HG03135 (cell line): ENCODE measurements at regions not wholly inside any gene's neighbourhood (a gene's known extent, or its start where the extent isn't known, plus 50 kb on each side); places are given as distances from the start of the nearest gene placed in this dataset.

Experiments used
- ATAC-seq: cut with Tn5 transposase; IDR thresholded peaks from one replicate; pipeline ENCODE4 v1.9.1; 2021; ENCODE audit warnings: mild to moderate bottlenecking, moderate library complexity; ENCODE audit not compliant: unreplicated experiment

DNA sequence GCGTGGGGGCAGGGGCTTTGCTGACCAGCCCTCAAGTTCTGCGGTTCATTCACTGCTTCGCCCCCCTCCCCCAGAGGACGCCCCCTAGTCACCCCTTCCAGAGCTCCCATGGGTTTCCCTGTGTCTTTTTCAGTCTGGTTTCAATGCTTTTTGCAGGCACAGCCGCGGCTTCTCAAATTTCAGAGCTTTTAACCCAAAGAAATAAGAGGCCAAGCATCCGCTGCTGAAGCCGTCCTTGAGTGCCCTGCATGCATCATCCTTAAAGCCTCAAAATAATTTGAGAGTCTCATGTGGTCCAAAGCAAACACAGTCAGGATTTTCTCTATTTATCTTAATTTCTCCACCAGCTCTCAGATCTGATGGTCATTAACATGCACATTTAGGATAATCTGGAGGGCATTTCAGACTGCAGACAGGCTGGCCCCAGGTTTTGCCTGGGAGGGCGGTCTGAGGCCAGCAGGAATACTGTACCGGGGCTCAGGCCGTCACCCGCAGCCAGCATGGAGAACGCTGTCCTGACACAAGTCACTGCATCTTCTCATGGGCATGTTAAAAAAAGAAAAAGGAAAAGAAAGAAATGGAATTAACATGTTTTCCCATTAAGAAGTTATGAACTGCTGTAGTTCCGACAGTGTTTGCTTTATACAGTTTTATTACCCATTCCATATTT is 420.8 kb upstream of the IRX4 start:
- ATAC-seq, result no peak

DNA sequence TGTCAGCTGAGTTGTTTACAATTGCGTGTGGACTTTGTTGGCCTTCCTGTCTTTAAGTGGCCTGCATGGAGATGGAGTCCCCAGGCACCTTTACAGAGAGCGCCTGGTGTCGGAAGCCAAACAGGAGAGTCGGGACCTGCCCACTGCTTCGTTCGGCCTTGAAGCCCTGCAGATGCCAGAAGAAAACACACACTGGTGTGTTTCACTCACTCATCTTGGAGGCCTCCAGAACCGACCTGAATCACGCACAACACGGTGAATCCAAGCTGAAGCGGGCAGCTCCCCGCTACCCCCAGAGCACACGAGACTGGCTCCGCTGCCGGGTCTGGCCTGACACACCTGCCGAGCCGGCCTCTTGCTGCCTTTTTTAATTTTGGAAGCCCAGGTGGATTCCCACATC is 419.4 kb upstream of the IRX4 start:
- ATAC-seq, result no peak

- no peak for ATAC-seq
These were observed 418.3 kb upstream of the IRX4 start for GRCh38 chr5:2300861-2301574.

DNA sequence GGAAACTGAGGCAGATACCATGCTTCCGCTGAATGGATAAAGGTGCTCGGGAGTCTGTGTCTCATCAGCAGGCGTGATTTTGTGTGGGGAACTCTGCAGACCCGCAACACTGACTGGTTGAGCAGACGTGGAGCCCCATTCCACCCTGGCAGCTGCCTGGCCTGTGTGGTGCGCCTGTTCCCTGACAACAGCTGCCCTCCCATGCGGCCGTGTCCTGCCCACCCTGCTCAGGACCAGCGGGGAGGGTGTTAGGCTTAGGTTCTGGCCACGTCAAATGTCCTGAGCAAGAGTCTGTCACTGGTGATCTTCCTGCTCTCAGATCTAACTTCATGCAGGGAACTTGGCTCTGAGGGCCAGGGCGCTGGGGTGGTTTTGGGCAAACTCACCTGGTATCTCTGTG is 417.7 kb upstream of the IRX4 start:
- ATAC-seq, result no peak

DNA sequence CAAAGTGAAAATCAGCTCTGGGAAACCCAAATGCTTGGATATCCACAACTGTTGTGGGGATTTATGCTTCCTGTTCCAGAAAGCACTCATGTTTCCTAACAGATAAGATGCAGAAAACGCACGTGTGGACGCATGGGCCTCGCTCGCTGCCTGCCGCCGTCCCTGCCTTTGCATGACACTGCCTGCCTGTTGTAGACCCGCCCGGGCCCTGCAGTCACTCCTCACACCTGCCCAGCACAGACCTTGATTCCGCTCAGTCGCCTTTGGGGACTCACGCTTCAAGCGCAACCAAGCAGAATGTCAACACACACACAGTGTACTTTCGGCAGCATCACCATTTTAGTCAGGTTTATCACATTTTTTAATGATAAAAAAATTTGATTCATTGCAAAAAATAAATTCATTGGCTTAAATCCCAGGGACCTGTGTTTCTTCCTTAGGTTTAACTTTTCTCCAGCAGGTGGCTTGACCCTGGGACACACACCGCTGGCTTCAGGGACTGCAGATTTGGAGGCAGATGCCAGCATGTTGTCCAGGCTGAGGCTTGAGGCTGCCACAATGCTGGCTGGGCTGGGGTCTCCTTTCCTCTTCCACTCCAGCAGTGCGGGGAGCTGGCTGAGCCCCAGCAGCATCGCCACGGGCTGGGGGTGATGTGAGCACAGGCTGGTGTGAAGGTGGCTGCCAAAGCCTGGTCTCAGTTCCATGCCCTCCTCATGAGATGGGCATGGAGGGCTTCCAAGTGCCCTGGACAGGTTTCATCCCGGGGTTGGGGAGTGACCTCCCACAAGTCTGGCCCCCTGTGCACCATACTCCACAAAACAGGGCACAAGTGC is 416.9 kb upstream of the IRX4 start:
- no peak for ATAC-seq

GRCh38 chr5:2298781-2299180 is 416.1 kb upstream of the IRX4 start:
- no peak for ATAC-seq

- ATAC-seq, result no peak
These were observed 415.3 kb upstream of the IRX4 start for GRCh38 chr5:2297991-2298390.

DNA sequence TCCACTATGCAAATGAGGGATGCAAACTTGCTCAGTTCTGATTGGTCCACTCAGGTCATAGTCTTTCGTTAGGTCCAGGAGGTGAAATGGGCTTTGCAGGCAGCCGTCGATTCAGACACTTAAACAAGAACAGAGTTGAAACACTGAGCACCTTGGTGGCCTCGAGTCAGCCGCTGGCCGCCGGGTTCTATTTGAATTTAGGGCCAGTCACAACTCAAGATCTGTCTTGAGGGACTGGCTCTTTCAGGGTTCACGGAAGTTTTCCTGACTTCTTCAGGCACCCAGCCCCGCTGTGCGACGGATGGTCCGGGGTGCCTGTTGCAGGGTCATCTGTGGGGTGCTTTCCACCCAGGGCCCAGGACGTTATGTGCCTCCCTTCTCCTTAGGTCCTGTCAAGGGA is 412.8 kb upstream of the IRX4 start:
- ATAC-seq, result no peak

- no peak for ATAC-seq
These were observed 411.2 kb upstream of the IRX4 start for GRCh38 chr5:2293906-2294305.

GRCh38 chr5:2291146-2291840 is 408.6 kb upstream of the IRX4 start:
- ATAC-seq, result no peak

DNA sequence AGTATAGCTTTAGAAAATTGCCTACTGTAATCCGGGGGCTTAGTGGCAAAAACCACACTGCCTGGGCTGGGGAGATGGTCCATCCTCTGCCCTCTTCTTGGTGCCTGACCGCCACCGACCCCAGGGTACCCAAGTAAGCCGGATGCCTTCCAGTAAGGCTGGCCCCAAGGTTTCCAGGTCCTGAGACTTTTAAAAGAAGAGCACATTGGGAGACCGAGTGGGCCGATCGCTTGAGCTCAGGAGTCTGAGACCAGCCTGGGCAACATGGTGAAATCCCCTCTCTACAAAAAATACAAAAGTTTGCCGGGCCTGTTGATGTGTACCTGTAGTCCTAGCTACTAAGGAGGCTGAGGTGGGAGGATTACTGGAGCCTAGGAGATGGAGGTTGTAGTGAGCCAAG is 406.7 kb upstream of the IRX4 start:
- no peak for ATAC-seq

DNA sequence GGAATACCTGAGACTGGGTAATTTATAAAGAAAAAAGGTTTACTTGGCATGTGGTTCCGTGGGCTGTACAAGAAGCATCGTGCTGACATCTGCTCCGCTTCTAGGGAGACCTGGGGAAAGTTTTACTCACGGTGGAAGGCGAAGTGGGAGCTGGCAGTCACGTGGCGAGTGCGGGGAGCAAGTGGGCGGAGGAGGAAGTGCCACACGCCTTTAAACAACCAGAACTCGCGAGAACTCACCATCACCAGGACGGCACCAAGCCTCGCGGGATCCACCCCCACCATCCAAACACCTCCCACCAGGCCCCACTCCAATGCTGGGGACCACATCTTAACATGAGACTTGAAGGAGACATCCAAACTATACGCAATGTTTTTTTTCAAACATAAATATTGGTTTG is 406.2 kb upstream of the IRX4 start:
- ATAC-seq, result no peak

GRCh38 chr5:2288466-2288865 is 405.7 kb upstream of the IRX4 start:
- ATAC-seq, result no peak

- ATAC-seq, result no peak
These were observed 403.5 kb upstream of the IRX4 start for GRCh38 chr5:2286250-2286649.

DNA sequence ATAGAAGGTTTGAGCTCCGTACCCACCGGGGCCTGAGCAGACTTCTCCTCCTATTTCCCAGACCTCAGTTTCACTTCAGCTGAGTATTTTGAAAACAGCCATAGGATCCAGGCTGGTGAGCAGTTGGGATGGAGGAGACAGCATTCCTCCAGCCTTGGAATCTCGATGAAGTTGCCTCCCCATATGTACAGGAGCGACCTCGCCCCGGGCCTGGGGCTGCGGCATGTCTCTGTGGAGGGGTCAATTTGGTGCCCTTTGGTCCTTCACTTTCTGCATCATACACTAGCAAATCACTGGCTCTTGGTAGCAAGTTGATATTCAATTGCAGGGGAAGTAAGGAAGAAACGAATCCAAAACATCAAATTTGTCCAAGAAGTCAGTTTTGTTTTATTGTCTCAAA is 402.0 kb upstream of the IRX4 start:
- ATAC-seq, result no peak

DNA sequence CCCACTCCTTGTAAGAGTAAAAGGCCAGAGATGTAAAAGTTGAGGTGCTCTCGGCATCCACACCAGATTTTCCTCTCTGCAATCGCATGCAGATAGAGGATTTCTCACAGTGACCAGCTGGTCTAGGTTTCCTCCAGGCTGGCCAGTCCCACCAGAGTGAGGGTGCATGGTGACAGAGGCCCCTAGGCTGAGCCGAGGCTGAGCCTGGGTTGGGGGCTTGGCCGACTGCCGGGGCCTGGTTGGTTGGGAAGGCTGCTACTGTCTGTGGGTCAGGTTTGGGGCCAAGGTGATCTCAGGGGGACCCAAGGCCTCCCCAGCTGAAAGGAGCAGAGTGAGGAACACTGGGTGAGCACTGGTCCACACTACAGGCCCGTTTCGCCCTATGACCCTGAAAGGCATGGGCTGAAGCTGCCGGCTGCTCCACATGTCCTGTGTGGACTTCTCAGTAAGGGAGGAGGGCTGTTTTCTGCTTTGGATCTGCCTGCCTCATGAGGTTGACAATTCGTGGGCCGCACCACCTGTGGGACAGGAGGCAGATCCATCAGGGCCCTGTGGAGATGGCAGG is 400.8 kb upstream of the IRX4 start:
- ATAC-seq, result no peak

DNA sequence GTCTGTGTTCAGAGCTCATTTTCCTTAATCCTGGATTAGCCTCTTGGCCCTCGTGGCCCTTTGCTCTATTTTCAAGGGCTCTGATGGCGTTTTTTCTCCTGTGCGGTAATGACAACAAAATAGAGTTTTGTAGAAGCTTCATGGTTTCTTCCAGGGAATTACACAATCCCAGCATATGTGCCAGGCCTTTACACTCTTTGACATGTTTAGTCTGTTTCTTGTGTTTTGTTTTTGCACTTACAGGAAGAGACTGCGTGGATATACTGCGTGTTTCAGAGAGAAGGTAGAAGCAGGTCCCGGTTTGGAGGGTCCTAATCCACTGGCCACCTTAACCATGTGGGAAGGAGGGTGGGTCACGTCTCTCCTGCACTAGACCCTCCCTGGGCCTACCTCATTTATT is 400.2 kb upstream of the IRX4 start:
- no peak for ATAC-seq

DNA sequence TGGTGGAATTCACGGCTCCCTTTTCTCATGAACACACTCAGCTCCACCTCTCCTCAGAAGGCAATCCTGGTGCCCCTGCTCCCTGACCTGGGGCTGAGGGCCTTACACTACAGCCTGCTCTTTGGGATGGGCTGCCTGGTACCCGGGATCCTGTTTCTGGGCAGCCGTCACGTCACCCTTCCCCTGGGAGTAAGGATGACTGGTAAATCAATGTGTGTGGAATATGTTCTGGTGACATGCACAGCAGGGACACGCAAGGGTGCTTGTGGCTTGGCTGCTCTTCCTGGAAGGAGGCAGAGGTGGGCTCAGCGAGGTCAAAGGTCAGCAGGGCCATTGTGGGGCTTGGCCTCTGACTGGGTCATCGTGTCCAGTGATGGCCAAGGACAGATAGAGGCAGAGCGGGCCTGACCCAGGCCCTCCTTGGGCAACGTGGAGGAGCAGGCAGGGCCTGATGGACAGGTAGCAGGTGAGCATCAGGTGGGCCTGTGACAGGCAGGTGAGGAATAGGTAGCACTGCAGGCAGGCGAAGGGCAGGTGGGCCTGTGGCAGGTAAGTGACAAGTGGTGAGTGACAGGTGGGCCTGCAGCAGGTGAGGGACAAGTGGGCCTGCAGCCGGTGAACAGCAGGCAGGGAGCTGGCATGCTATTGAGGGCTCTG is 399.4 kb upstream of the IRX4 start:
- no peak for ATAC-seq

DNA sequence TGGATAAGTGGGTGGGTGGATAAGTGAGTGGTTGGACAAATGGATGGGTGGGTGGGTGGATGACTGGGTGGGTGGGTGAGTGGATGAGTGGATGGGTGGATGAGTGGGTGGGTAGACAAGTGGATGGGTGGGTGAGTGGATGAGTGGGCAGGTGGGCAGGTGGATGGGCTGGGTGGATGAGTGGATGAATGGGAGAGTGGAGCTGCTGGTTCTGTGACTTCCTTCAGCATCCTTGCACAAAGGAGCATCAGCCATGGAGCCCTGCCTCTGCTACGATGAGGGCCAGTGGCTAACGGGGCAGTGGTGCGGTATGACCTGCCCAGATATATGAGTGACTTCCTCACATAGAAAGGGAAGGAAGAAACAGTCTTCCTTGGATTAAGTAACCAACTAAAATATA is 398.7 kb upstream of the IRX4 start:
- no peak for ATAC-seq

GRCh38 chr5:2280318-2280717 is 397.6 kb upstream of the IRX4 start:
- ATAC-seq, result no peak
